Liver (tissue), 8 donors: ENCODE measurements at regions not wholly inside any gene's neighbourhood (a gene's known extent, or its start where the extent isn't known, plus 50 kb on each side); places are given as distances from the start of the nearest gene placed in this dataset.

Source experiments
- DNase-seq: peaks from one replicate; pipeline ENCODE4 v3.0.0-alpha.2; 2017; ENCODE audit warnings: low spot score
- H3K27ac ChIP-seq, 2 donors: one replicate each; pipeline ENCODE4 v1.7.0; 2013; ENCODE audit warnings: inconsistent platforms in 2 of 2, low read length in 2 of 2, control low read depth in 1 of 2, low read depth in 1 of 2, mild to moderate bottlenecking in 1 of 2
- H3K27me3 ChIP-seq, 4 donors: one replicate each; pipeline versions ENCODE4 v1.6.1 to v1.7.0; 2013; ENCODE audit warnings: low read length in 3 of 4, inconsistent platforms in 1 of 4, mild to moderate bottlenecking in 1 of 4, moderate library complexity in 1 of 4; ENCODE audit not compliant: control insufficient read depth in 4 of 4, insufficient read depth in 4 of 4
- H3K36me3 ChIP-seq, 4 donors: one replicate each; pipeline versions ENCODE4 v1.6.1 to v1.7.0; 2013; ENCODE audit warnings: low read length in 3 of 4, mild to moderate bottlenecking in 3 of 4, low read depth in 1 of 4, moderate library complexity in 1 of 4; ENCODE audit not compliant: control insufficient read depth in 4 of 4, insufficient read depth in 3 of 4
- H3K4me1 ChIP-seq, 4 donors: one replicate each; pipeline versions ENCODE4 v1.6.1 to v1.7.0; 2013; ENCODE audit warnings: low read length in 3 of 4, mild to moderate bottlenecking in 3 of 4, moderate library complexity in 1 of 4; ENCODE audit not compliant: control insufficient read depth in 4 of 4, insufficient read depth in 4 of 4
- H3K4me3 ChIP-seq, 3 donors: one replicate each; pipeline versions ENCODE4 v1.6.1 to v1.7.0; 2013; ENCODE audit warnings: low read length in 3 of 3, control low read depth in 1 of 3, low read depth in 1 of 3, mild to moderate bottlenecking in 1 of 3
- H3K9ac ChIP-seq, 2 donors: one replicate each; pipeline ENCODE4 v1.7.0; 2013; ENCODE audit warnings: low read length in 2 of 2, mild to moderate bottlenecking in 2 of 2, moderate library complexity in 2 of 2, control low read depth in 1 of 2, low read depth in 1 of 2
- H3K9me3 ChIP-seq, 4 donors: one replicate each; pipeline versions ENCODE4 v1.6.1 to v1.7.0; 2013; ENCODE audit warnings: low read length in 3 of 4; ENCODE audit not compliant: control insufficient read depth in 4 of 4
- CTCF ChIP-seq: fragments of 150-350 bp; IDR thresholded peaks from 2 replicates; pipeline ENCODE4 v1.5.1; 2017; ENCODE audit warnings: improper control_type of control experiment, low read depth, low read length; ENCODE audit not compliant: missing input control
- EGR1 ChIP-seq, 2 donors: IDR thresholded peaks; 2 replicates each; pipeline ENCODE4 v1.6.1; 2016 to 2018; ENCODE audit warnings: antibody characterized with exemption in 2 of 2, low read depth in 2 of 2
- GABPA ChIP-seq, 2 donors: IDR thresholded peaks in 1 of 2; conservative IDR thresholded peaks in 1 of 2; 2 replicates each; pipeline ENCODE4 v1.6.1; 2016; ENCODE audit warnings: antibody characterized with exemption in 2 of 2, mild to moderate bottlenecking in 1 of 2, moderate library complexity in 1 of 2
- HNF4A ChIP-seq, 2 donors: conservative IDR thresholded peaks; 2 replicates each; pipeline ENCODE4 v1.6.1; 2016; ENCODE audit warnings: antibody characterized with exemption in 2 of 2, mild to moderate bottlenecking in 2 of 2
- HNF4G ChIP-seq: IDR thresholded peaks from 2 replicates; pipeline ENCODE4 v1.6.1; 2016; ENCODE audit warnings: antibody characterized with exemption
- JUND ChIP-seq, 2 donors: IDR thresholded peaks; 2 replicates each; pipeline ENCODE4 v1.6.1; 2016; ENCODE audit warnings: antibody characterized with exemption in 2 of 2
- MAX ChIP-seq: IDR thresholded peaks from 2 replicates; pipeline ENCODE4 v1.6.1; 2016; ENCODE audit warnings: antibody characterized with exemption
- NR2F2 ChIP-seq: IDR thresholded peaks from 2 replicates; pipeline ENCODE4 v1.6.1; 2016; ENCODE audit warnings: antibody characterized with exemption
- RXRA ChIP-seq, 2 donors: IDR thresholded peaks; 2 replicates each; pipeline ENCODE4 v1.6.1; 2017 to 2018; ENCODE audit warnings: antibody characterized with exemption in 2 of 2, mild to moderate bottlenecking in 1 of 2
- ZBTB33 ChIP-seq: IDR thresholded peaks from 2 replicates; pipeline ENCODE4 v1.6.1; 2016; ENCODE audit warnings: antibody characterized with exemption
- WGBS: extraction: QIAGEN DNeasy Blood & Tissue Kit; methylation state at CpG from one replicate; pipeline ENCODE4 v1.1.7; 2013; 5-methylcytosine and 5-hydroxymethylcytosine counted together
- donor health status: healthy.
- donor health status: healthy.
- donor health status: healthy.
- donor health status: healthy.
- donor health status: healthy.

- no peaks in the 10 kb centered on the region for H3K27me3 ChIP-seq
- H3K4me1 ChIP-seq, result no peaks in the 10 kb centered on the region
- no peaks in the 10 kb centered on the region for H3K36me3 ChIP-seq
- WGBS, result 69% methylated on average over 5 of the region's 5 CpGs
- TF ChIP-seq NR2F2, result no peak
- TF ChIP-seq GABPA (IDR thresholded peaks at IDR 0.05 in 1 of 2, conservative IDR thresholded peaks at IDR 0.05 in 1 of 2), result no peak
- TF ChIP-seq HNF4A (conservative IDR thresholded peaks at IDR 0.05), result no peak
- TF ChIP-seq JUND (IDR thresholded peaks at IDR 0.05), result no peak
- TF ChIP-seq EGR1 (IDR thresholded peaks at IDR 0.05; ENCODE audit: low read depth in 2 of 2), result no peak
- no peak for TF ChIP-seq ZBTB33
- no peaks in the 10 kb centered on the region for H3K9me3 ChIP-seq
- H3K9ac ChIP-seq, result no peak overlapping the region
- H3K27ac ChIP-seq, result no peak overlapping the region
- no peak for DNase-seq
- no peak overlapping the region for H3K4me3 ChIP-seq
These were observed 1044.4 kb upstream of the CNTNAP5 start for GRCh38 chr2:122980671-122981070.

GRCh38 chr2:122982936-122983335 is 1042.2 kb upstream of the CNTNAP5 start:
- Histone ChIP-seq H3K27me3 (no peaks in the 10 kb centered on the region), H3K4me1 (no peaks in the 10 kb centered on the region), H3K4me3 (no peak overlapping the region), H3K9ac (no peak overlapping the region), H3K27ac (no peak overlapping the region), H3K9me3 (no peaks in the 10 kb centered on the region), H3K36me3 (no peaks in the 10 kb centered on the region)
- TF ChIP-seq HNF4G (no peak), NR2F2 (no peak), JUND (IDR thresholded peaks at IDR 0.05) (no peak), RXRA (IDR thresholded peaks at IDR 0.05) (no peak), ZBTB33 (no peak), MAX (no peak), CTCF (no peak), GABPA (IDR thresholded peaks at IDR 0.05 in 1 of 2, conservative IDR thresholded peaks at IDR 0.05 in 1 of 2) (no peak)
- 70% methylated on average over 1 of the region's 1 CpG for WGBS
- DNase-seq, result no peak
